ENCODE measurements at regions not wholly inside any gene's neighbourhood (a gene's known extent, or its start where the extent isn't known, plus 50 kb on each side); places are given as distances from the start of the nearest gene placed in this dataset.
"Not testable (repeated sequence)": the region's sequence is repeated elsewhere in the genome, so short reads cannot be mapped to it uniquely, and the experiment has no call there.

GRCh38 chrX:41022566-41022965, 62.7 kb upstream of the USP9X start:
- intact Hi-C loops (cut with DNase I): no loop called here
- 92 to 100% methylated on average over 1 of the region's 1 CpG for WGBS, 2 donors
- no peaks in the 10 kb centered on the region for H3K4me1 ChIP-seq
- no peak for DNase-seq
- peaks cover 0 to 92% (median 0%) of the 10 kb centered on the region in 7 donors for H3K27me3 ChIP-seq
- no peaks in the 10 kb centered on the region for H3K36me3 ChIP-seq
- no peak for TF ChIP-seq CTCF (IDR thresholded peaks at IDR 0.05)
- H3K27ac ChIP-seq: no peak overlapping the region
- no peak for ATAC-seq
- H3K9me3 ChIP-seq: peaks cover 0 to 4% (median 0%) of the 10 kb centered on the region in 11 donors
- H3K4me3 ChIP-seq: no peak overlapping the region

GRCh38 chrX:41023098-41023497, 62.1 kb upstream of the USP9X start:
- Histone ChIP-seq H3K4me3 (no peak overlapping the region), H3K36me3 (no peaks in the 10 kb centered on the region), H3K27ac (no peak overlapping the region), H3K27me3 (peaks cover 0 to 92% (median 0%) of the 10 kb centered on the region in 7 donors), H3K9me3 (peaks cover 0 to 4% (median 0%) of the 10 kb centered on the region in 11 donors), H3K4me1 (no peaks in the 10 kb centered on the region)
- no peak for TF ChIP-seq CTCF (IDR thresholded peaks at IDR 0.05)
- intact Hi-C loops (cut with DNase I): no loop called here
- DNase-seq: no peak
- ATAC-seq: no peak
- 96 to 98% methylated on average over 3 of the region's 3 CpGs for WGBS, 2 donors

GRCh38 chrX:41024335-41024734, 60.9 kb upstream of the USP9X start:
- DNase-seq; H3K9me3 ChIP-seq; H3K27ac ChIP-seq; H3K4me3 ChIP-seq; H3K36me3 ChIP-seq; H3K4me1 ChIP-seq; intact Hi-C loops (cut with DNase I); ATAC-seq: not testable (repeated sequence)
- peaks cover 0 to 88% (median 0%) of the 10 kb centered on the region in 7 donors for H3K27me3 ChIP-seq
- 61 to 75% methylated on average over 3 of the region's 3 CpGs for WGBS, 2 donors

GRCh38 chrX:41024755-41025154, 60.5 kb upstream of the USP9X start:
- peaks cover 0 to 90% (median 0%) of the 10 kb centered on the region in 7 donors for H3K27me3 ChIP-seq
- no peaks in the 10 kb centered on the region for H3K36me3 ChIP-seq
- ATAC-seq (no peak), DNase-seq (no peak)
- H3K27ac ChIP-seq: no peak overlapping the region
- no peak overlapping the region for H3K4me3 ChIP-seq
- H3K9me3 ChIP-seq: peaks cover 0 to 4% (median 0%) of the 10 kb centered on the region in 11 donors
- no peak for TF ChIP-seq CTCF (IDR thresholded peaks at IDR 0.05)
- WGBS, 2 donors: 96% methylated on average over 6 of the region's 6 CpGs
- intact Hi-C loops (cut with DNase I): no loop called here
- no peaks in the 10 kb centered on the region for H3K4me1 ChIP-seq

- DNase-seq (no peak), ATAC-seq (no peak)
- Histone ChIP-seq H3K27me3 (peaks cover 0 to 93% (median 0%) of the 10 kb centered on the region in 7 donors), H3K4me1 (no peaks in the 10 kb centered on the region), H3K36me3 (no peaks in the 10 kb centered on the region), H3K27ac (no peak overlapping the region), H3K4me3 (no peak overlapping the region), H3K9me3 (peaks cover 0 to 4% (median 0%) of the 10 kb centered on the region in 11 donors)
- no peak for TF ChIP-seq CTCF (IDR thresholded peaks at IDR 0.05)
- 53% methylated on average over 13 of the region's 13 CpGs for WGBS, 2 donors
- intact Hi-C loops (cut with DNase I): no loop called here
Observed at GRCh38 chrX:41025926-41026701, 59.1 kb upstream of the USP9X start.

Data from heart right ventricle (tissue), 16 donors.